ENCODE measurements at regions not wholly inside any gene's neighbourhood (a gene's known extent, or its start where the extent isn't known, plus 50 kb on each side); places are given as distances from the start of the nearest gene placed in this dataset.

DNA sequence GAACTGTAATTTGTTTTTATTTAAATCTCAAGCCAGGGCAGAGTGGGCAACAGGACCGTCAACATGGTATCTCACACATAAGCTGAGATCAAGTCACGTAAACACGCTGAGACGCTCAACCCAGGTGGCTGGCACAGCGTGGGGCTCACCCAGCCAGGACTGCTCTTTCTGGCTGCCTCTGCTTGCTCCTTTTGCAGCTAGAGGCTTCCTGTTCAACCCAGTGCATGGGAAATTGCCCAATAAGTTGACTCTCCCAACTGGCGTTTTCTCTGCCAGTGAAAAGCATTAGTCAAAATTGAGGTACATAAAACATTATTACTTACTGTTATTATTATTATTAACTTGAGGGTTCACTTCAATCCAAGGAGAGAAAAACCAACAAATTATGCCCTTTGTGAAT, 398.1 kb downstream of the NR2F2 start:
- no peak for TF ChIP-seq CTCF (IDR thresholded peaks at IDR 0.05; ENCODE audit: low read depth, low read length)
- TF ChIP-seq EZH2phosphoT487 (IDR thresholded peaks at IDR 0.05; ENCODE audit: low read depth) = no peak

Measured in OCI-LY3 (cell line).